Stimulated activated CD4-positive, alpha-beta T cell treated with anti-CD3 and anti-CD28 coated beads, Interleukin-4, amount 100 ng/mL, for 4 hours (primary cell): ENCODE measurements at regions not wholly inside any gene's neighbourhood (a gene's known extent, or its start where the extent isn't known, plus 50 kb on each side); places are given as distances from the start of the nearest gene placed in this dataset.
"Not testable (repeated sequence)": the region's sequence is repeated elsewhere in the genome, so short reads cannot be mapped to it uniquely, and the experiment has no call there.

Experiments used
- DNase-seq, 2 experiments: peaks; one replicate each; pipeline ENCODE4 v3.0.0-alpha.2; 2020

DNA sequence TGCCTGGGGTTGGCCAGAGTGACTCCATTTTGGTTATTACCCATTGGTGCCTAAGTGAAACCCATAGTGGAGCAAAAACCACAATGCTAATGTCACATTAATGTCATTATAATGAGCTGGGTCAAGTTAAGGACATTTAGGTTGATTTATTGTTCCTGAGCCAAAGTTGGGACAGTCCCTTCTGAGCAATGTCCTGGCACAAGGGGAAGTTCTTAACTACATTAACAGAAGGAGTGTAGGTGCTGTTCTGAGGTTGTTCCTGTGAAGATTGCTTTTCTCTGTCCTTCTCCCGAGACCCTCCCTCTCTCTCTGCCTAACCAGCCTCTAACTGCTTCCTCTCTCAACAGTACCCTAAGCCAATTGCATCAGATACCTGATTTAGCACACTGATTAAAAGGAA lies 1956.8 kb upstream of the PCDH10 start:
- DNase-seq, result no peak

DNA sequence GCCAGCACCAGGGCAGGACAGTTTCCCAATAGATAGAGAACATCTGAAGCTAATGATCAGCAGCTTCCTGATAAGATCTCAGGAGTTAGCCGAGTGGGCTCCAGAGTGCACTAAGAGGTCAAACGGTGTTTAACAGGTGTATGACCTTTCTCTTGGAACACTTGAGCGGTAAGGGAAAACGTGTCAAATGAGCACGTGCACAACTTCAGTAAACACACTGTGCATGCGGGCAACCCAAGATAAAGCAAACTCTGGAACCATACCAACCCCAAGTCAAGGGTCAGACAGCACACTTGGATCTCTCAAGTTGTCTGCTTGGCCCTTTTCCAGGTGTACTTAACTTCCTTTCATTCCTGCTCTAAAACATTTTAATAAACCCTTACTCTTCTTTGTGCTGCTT lies 1941.5 kb upstream of the PCDH10 start:
- no peak for DNase-seq

DNA sequence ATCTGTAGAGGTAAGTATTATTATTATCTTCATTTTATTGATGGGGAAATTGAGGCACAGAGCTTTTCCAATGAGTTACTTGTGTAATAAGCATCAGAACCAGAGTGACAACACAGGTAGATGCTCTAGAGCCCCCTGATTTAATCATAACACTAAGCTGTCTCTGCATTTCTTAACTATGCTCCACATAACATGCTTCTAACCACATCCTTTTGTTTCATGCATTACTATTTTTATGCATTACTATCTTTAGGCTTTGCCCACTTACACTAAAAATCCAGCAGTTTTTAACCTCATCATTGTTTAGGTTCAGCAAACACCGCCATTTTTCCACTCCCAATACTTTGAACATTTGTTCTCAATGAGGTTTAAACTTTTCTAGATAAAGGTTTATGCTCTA lies 1900.8 kb upstream of the PCDH10 start:
- no peak for DNase-seq

DNA sequence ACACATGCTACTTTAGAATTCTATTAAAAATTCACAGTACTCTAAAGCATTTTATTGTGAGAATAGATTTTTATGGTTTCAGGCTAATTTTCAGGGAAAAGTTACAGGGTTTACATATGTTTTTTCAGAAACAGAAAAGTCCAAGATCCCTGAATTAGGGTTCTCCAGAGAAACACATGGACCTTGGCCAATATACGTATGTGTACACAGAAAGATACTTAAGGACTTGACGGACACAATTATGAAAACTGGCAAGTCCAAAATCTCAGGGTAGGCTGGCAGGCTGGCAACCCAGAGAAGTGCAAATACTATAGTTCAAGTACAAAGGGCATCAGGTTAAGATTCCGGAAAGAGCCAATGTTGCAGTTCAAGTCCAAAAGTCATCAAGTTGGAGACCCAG lies 1897.8 kb upstream of the PCDH10 start:
- DNase-seq, result no peak

DNA sequence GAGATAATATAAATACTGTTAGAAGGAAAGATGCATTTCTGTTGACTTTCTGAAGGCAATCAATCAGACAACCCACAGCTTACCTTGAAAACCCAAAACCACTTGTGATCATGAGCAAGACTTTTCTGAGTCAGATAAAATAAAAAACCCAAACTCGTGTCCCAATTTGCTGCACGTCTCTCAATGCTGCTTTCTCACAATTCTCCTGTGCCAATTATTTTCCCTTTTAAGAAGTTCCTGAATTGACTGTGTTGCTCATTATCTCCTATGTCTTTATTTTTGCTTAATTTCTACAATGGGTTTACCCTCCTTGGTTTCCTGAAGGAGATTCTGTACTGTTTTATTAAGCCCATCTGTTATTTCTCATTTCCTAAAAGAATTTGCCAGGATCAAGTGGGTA lies 1891.9 kb upstream of the PCDH10 start:
- DNase-seq, result no peak

DNA sequence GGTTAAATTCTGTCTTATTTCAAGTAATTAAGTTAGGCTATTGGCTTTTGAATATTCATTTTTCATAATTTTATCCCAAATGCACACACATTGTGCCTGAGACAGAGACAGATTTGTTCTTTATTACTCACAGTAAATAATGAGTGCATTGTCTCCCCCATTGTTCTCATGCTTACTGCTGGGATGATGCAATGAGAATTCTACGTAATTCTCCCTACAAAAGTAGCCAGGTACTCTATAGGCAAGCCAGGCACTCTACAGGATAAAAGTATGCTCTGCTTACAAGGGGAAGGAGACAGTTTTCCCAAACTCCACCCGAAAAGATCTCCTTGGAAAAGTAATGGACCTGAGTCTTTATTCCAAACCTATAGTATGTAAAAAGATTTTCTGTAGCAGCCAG lies 1890.7 kb upstream of the PCDH10 start:
- DNase-seq, result no peak

DNA sequence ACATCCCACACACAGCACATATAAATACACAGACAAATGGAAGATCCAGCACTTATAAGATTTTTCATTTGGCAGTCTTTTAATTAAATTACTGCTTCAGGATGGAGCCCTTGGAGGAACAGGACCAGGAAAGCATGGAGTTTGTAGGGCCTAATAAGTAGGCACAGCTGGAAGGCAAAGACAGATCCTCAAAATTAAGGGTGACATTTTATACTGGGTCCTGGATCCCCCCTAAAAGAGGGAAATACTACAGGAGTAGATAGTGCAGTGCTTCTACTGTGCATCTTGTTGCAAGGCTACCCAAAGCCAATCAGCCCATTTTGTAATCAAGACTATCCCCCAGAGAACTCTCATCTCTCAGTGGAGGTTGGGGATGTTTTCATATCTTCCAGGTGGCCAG lies 1860.7 kb upstream of the PCDH10 start:
- no peak for DNase-seq

DNA sequence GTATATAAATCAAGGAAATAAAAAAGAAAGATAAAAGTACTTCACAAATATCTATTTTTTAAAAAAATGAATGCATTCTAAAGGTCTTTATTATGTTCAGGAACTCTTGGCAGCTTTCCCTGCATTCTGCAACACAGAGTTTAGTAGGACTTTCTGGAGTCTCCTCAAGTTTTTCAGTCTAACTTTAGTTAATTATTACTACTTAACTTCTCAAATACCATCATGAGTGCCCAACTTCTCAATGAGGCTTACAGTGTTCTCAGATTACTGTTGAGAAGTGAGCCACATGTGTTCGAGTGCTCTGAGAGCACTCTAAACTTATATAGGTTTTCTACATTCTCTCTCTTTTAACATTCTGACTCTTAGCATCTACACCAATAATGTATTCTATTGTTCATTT lies 1852.9 kb upstream of the PCDH10 start:
- no peak for DNase-seq

DNA sequence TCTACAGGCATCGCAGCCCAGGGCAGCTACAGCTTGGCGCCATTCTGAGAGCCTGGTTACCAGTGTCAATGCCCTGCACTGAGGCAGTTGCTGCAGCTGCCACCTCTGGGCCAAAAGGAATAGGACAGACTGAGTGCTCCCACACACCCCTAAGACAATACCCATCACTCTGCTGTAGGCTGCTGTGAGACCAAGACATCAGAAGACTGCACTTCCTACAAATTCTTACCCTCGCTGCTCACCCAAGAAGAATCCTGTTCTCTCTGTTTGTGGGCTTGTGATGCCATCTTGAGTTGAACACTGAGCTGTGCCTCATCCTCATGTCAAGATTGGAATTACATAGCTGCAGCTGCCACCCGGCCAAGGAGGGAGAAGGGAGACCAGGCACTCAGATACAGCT lies 1847.0 kb upstream of the PCDH10 start:
- no peak for DNase-seq

DNA sequence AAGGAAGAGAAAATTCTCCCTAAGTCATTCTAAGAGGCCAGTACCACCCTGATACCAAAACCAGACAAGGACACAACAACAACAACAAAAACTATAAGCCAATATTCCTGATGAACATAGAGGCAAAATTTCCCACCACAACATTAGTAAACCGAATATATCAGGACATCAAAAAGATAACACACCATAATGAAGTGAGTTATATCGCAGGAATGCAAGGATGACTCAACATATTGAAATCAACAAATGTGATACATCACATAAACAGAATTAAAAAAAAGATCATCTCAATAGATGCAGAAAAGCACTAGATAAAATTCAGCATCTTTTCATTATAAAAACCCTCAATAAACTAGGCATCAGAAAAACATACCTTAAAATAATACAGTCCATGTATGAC lies 1844.4 kb upstream of the PCDH10 start:
- DNase-seq, result no peak

DNA sequence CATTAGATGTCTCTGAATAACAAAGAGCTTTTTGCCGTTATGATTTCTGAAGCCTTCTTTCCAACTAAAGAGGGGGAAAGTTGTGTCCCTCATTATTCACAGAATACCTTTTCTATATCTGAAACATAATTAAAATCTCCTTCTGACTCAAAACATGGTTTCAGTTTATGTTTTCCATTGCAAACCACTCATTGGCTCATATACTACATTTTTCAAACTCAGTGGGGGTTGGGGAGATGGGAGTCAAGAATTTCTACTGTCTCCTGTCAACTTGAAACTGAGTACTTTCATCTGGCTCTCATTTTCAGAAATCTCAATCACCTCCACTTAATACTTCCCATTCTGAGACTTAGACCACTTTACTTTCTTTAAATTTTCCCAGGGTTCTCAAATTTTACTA lies 1839.5 kb upstream of the PCDH10 start:
- no peak for DNase-seq

DNA sequence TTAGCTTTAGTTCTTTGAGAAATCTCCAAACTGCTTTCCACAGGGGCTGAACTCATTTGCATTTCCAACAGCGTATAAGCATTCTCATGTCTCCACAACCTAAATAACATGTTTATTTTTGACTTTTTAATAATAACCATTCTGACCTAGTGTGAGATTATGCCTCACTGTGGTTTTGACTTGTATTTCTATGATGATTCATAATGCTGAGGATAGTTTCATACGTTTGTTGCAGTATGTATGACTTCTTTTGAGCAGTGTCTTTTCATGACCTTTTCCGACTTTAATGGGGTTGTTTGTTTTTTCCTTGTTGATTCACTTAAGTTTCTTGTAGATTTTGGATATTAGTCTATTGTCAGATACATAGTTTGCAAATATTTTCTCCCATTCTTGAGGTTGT lies 1833.0 kb upstream of the PCDH10 start:
- no peak for DNase-seq

DNA sequence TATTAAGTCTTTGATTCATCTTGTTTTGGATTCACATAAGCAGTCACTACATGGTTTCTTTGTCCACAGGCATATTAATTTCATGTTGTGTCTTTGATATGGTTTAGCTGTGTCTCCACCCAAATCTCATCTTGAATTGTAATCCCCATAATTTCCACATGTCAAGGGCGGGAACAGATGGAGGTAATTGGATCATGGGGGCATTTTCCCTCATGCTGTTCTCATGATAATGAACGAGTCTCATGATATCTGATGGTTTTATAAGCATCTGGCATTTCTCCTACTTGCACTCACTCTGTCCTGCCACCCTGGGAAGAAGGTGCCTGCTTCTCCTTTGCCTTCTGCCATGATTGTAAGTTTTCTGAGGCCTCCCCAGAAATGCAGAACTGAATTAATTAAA lies 1811.2 kb upstream of the PCDH10 start:
- DNase-seq, result no peak

DNA sequence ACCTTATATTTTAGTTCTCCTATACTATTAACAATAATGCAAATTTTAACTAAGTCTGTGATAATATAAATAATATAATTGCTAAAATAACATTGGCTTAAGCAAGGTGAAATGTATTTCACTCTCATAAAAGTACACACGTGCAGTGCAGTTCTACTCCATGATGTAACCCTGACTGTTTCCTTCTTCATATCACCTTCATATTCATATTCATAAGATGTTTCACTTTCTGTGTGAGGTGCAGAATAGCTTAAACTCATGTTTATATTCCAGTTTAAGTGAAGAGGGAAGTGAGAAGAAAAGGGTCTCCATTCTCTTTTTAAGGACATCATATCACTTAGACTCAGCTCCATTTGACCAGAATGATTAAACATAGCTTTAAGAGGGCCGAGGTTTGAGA lies 1810.0 kb upstream of the PCDH10 start:
- DNase-seq, result no peak

DNA sequence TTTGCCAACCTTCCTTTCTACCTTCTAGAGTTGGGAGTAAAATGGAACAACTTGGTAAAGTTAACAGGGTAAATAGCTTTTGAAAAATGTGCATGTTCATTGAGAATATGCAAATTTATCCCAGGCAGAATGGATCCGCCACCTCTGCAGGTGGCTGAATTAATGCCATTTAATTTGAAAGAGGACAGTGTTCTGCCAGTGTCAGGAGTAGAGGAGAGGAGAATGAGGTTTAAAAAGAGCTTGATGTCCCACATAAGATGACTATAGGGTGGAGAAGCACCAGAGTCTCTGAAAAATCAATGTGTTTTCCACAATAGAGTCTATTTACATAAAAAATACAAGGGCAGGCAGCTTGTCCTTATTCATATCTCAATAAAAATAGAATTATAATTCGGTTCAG lies 1804.3 kb upstream of the PCDH10 start:
- DNase-seq, result no peak

DNA sequence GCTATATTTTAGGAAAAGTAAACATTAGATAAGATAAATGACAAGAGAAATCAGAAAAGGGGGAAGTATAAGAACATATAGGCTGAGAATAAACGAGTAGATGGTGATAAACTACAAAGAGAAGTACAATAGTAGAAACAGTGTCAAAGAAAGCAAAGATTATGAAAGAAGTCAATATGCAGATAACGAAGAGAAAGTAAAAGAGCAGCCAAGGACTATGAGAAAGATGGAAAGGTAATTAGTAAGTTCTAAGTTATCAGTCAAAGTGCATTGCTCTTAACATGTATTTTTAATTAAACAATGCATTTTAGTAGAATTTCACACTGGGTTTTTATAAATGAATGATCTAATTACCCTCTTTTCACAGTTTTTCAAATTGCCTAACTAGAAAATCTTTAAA lies 1801.3 kb upstream of the PCDH10 start:
- DNase-seq, result no peak

DNA sequence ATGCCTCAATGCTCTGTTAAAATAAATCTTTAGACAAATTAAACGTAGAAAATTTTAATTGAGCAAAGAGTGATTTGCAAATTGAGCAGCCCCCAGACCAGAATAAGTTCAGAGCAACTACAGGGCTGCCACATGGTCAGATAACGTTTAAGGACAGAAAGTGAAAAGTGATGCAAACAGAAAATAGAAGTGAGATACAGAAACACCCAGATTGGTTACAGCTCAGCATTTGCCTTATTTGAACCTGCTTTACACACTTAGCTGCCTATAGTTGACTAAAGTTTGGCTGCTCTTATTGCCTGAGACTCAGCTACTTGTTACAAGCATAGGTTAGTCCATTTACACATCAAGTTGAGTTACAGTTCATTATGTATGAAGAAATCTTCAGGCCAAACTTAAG lies 1800.8 kb upstream of the PCDH10 start:
- no peak for DNase-seq

DNA sequence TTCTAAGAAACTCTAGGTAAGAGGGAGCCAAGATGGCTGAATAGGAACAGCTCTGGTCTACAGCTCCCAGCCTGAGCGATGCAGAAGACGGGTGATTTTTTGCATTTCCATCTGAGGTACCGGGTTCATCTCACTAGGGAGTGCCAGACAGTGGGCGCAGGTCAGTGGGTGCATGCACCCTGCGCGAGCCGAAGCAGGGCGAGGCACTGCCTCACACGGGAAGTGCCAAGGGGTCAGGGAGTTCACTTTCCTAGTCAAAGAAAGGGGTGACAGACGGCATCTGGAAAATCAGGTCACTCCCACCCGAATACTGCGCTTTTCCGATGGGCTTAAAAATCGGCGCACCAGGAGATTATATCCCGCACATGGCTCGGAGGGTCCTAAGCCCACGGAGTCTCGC lies 1796.7 kb upstream of the PCDH10 start:
- DNase-seq, result not testable (repeated sequence)

DNA sequence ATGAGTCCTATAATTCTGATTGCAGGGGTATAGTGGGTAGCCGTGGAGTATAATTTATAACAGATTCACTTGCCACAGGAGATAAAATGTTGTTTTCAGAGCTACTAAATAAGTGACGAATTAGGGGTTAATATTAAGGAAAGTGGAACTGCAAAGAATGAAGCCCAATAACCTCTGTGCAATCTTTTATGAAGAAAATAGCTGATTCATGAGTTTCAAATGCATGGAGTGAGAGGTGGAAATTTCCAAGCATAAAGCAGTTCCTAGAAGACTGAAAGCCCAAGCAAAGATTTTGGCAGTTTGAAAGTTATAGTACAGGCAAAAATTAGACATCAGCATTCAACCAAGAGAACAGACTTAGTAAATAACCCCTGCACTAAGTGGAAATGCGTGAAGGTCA lies 1782.4 kb upstream of the PCDH10 start:
- no peak for DNase-seq

DNA sequence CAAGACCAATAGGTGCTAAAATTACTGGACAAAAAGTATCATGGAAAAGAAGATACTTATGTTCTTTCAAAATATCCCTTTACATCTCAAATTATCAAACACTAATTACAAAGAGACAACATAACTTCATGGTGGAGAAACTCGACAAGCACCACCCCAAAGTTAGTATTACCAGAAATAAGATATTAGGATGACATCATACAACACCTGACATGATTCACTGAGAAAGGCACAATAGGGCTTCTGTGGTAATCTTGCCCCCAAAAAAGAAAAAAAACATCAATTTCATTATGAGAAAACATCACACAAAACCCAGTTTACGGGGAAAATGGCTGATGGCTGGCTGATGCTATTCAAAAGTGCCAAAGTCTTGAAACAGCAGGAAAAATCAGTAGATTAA lies 1781.7 kb upstream of the PCDH10 start:
- DNase-seq, result no peak

DNA sequence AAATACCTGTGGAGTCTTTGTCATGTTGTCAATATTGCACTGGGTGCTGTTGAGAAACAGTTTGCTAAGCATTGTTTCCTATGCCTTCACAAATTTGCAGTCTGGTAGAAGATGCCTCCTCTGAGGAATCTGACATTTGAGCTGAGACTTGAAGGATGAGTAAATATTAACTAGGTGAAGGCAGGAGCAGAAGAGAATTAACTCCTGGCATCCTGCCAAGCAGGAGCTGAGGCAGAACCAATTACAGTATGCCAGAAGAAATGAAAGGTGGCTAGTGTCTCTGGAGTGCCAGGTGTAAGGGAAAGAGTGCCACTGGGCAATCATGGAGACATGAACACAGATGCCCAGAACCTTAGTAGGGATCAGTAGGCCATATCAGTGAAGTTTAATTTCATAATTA lies 1778.2 kb upstream of the PCDH10 start:
- DNase-seq, result no peak

DNA sequence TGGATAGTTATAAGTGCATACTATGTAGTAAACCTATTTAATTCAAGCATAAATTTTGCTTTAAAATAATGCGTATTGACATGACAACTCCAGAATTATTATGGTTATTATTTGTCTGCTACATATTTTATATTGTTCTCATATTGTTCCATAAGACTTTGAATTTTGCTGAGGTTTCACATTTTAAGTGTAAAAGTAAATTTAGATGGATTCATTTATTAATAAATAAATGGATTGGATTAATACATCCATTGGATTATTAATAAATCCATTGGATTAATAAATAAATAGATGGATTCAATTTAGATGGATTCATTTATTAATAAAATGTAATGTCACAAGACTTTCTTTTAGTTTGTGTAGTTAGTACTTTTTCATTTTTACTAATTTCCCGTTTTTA lies 1768.0 kb upstream of the PCDH10 start:
- DNase-seq, result no peak

DNA sequence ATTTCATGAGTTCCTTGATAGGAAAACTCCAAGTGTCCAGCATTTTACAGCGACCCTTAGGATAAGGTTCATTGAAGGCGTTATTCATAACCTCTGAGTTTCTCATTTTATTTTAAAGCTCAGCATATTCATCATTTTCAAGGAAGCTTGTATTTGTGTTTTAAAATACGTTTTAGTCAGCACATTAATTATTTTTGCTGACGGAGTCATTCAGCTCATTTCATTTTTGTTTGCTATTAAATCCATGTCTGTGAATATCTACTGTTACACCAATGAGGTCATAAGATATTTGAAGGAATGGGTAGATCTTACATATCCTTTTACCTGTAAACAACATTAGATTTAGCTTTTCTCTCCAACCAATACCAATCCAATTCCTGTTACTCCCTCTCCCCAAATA lies 1766.3 kb upstream of the PCDH10 start:
- no peak for DNase-seq

DNA sequence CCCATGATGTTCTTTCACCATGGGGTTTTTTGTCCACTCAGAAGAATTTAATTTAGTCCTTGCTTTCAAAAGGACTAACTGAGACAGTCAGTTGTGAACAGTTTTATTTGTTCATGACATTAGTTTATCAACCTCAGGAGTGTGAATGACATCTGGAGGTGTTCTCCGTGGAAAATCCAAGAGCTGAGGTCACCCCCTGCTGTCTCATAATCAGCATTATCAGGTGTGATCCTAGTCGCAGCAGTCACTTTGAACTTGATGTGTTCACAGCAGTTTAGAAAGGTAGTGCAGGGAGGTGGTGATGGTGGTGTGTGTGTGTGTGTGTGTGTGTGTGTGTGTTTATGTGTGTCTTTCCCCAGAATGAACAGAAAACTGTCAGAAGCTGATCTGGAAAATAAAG lies 1760.8 kb upstream of the PCDH10 start:
- DNase-seq, result no peak

DNA sequence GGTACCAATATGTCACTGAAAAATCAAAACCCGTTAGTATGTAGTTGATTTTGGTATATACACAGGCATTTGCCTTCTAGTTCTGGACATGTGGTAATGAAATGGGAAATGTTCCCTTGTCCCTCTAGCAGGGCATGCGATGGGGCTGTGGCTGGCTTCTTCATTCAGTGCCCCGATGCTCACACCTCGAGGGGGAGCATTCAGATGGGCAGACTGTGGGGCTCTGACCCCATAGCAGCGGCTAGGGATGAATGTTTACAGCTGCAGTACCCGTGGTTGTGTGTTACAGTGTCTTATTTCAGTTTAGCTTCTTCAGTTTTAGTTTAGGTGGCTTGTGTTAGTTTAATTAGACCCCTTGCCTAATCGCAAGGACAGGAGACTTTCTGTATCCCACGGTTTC lies 1741.0 kb upstream of the PCDH10 start:
- DNase-seq, result no peak

DNA sequence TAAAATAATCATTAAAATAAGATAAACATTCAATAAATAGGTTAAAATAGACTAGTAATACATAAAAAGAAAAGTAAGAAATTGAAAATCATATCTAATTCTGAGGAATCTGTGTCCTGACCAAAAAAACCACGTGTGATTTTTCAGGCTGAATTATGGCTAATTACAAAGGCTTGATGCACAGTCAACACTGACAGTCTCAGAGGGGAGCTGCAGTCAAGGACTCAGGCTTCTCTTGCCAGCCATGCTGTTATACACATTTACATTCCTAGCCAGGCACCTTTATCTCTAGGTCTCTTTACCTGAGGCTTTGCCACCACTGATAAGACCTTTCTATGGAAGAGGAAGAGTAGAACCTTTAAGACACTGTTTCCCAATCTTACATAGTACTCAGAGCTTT lies 1737.7 kb upstream of the PCDH10 start:
- no peak for DNase-seq

DNA sequence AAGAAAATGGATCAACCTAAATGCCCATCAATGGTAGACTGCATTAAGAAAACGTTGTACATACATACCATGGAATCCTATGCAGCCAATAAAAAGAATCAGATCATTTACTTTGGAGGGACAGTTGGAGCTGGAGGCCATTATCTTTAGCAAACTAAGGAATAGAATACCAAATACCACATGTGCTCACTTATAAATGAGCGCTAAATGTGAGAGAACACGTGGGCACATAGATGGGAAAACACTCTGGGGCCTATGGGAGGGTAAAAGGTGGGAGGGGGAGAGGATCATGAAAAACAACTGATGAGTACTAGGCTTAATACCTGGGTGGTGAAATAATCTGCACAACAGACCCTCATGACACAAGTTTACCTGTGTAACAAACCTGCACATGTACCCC lies 1729.9 kb upstream of the PCDH10 start:
- no peak for DNase-seq
